GM12891 (cell line): ENCODE measurements at regions not wholly inside any gene's neighbourhood (a gene's known extent, or its start where the extent isn't known, plus 50 kb on each side); places are given as distances from the start of the nearest gene placed in this dataset.

Experiments used
- POLR2A ChIP-seq: IDR thresholded peaks from 2 replicates; pipeline ENCODE4 v1.6.1; 2011; ENCODE audit warnings: low read depth, low read length, control low read depth
- POLR2AphosphoS5 ChIP-seq: IDR thresholded peaks from 2 replicates; pipeline ENCODE4 v1.6.1; 2011; ENCODE audit warnings: low read depth, low read length, control low read depth
- SPI1 ChIP-seq: IDR thresholded peaks from 2 replicates; pipeline ENCODE4 v1.6.1; 2011; ENCODE audit warnings: low read depth, low read length, control low read depth

DNA sequence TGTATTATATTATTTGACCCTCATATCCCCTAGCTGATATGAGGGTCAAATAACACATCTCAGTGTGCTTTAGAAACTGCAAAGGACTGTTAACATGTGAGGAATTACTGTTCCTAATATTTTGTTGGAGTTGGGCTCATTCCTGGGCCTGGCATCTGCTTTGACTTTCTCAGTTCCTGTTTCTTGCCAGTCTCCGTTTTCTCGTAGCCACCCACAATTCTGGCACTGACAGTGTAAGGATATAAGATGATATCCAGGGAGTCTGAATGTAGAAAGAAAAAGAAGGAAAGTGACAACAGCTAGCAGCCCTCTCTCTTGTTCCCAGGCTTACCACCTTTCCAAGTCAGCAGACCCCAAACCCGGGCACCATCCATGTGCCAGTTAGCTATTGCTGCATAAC is 54.4 kb upstream of the SCMH1 start:
- TF ChIP-seq SPI1 (peak; percentile 32; the same call in 1 of the 2 replicates), POLR2A (no peak), POLR2AphosphoS5 (no peak)
